ENCODE measurements at regions not wholly inside any gene's neighbourhood (a gene's known extent, or its start where the extent isn't known, plus 50 kb on each side); places are given as distances from the start of the nearest gene placed in this dataset.

DNA sequence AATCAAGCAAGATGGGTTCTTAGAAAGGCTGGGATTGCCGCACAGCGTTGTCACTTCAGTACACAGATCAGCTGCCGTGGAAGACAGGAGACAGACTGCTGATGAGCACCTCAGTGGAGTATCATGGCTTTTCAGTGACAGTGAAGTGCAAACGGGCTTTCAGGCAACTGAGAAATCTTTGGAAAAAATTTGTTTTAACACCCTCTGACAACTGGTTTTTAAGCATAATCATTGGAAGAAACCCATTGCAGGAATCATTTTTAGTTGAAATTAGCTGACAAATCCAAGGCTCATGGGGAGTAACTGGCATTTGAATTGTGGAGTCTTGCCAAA is 418.8 kb downstream of the OTOL1 start:
- POLR2A ChIA-PET: no interaction called here
- CTCF ChIA-PET: interaction anchor here (1.3 kb wide), 1 partner anchor 19 kb away, joined by 3 read pairs; no protein-coding TSS in a partner anchor
- DNase-seq (ENCODE audit: extremely low spot score): no peak

DNA sequence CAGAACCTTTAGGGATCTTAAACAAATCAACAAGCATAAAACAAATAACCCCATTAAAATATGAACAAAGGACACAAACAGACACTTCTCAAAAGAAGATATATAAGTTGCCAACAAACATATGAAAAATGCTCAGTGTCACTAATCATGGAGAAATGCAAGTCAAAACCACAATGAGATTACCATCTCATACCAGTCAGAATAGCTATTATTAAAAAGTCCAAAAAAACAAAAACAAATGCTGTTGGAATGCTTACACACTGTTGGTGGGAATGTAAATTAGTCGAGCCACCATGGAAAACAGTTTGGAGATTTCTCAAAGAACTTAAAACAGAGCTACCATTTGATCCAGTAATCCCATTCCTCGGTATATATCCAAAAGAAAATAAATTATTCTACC is 423.6 kb downstream of the OTOL1 start:
- ChIA-PET CTCF (no interaction called here), POLR2A (no interaction called here)
- no peak for DNase-seq (ENCODE audit: extremely low spot score)
- TF ChIP-seq, protein P1, sequence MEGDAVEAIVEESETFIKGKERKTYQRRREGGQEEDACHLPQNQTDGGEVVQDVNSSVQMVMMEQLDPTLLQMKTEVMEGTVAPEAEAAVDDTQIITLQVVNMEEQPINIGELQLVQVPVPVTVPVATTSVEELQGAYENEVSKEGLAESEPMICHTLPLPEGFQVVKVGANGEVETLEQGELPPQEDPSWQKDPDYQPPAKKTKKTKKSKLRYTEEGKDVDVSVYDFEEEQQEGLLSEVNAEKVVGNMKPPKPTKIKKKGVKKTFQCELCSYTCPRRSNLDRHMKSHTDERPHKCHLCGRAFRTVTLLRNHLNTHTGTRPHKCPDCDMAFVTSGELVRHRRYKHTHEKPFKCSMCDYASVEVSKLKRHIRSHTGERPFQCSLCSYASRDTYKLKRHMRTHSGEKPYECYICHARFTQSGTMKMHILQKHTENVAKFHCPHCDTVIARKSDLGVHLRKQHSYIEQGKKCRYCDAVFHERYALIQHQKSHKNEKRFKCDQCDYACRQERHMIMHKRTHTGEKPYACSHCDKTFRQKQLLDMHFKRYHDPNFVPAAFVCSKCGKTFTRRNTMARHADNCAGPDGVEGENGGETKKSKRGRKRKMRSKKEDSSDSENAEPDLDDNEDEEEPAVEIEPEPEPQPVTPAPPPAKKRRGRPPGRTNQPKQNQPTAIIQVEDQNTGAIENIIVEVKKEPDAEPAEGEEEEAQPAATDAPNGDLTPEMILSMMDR (IDR thresholded peaks at IDR 0.05; ENCODE audit: control extremely low read depth, extremely low read depth, low read depth, missing control alignments): no peak

More for the DNA sequence above, 418.8 kb downstream of the OTOL1 start:
- TF ChIP-seq, protein P1 (IDR thresholded peaks at IDR 0.05; ENCODE audit: control extremely low read depth, extremely low read depth, low read depth, missing control alignments): no peak

DNA sequence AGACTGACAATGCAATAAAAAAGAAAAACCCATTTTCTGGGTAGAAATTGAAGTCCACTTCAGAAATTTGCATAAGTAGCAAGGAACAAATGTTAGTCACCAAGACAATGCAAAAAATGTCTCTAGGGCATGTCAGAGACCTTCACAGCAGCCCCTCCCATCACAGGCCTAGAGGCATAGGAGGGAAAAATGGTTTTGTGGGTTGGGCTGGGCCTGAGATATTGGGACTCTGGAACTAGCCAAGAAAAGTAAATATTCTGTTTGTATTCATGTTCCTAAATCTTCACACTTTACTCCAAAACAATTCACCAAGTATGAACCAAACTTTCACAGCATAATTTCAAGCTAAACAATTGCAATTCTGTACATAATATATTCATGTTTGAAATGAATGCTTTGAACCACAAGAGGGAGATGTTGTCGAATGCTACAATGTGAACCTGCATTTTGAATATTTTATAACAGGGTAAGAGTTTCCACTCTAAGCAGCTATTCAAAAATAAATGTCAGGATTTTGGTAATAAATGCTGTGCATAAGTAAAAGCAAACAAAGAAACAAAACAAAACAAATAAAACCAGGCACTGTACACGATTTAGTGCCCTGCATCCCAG is 429.2 kb downstream of the OTOL1 start:
- TF ChIP-seq, protein P1 (IDR thresholded peaks at IDR 0.05; ENCODE audit: control extremely low read depth, extremely low read depth, low read depth, missing control alignments): no peak
- ChIA-PET CTCF (no interaction called here), POLR2A (no interaction called here)
- no peak for DNase-seq (ENCODE audit: extremely low spot score)

DNA sequence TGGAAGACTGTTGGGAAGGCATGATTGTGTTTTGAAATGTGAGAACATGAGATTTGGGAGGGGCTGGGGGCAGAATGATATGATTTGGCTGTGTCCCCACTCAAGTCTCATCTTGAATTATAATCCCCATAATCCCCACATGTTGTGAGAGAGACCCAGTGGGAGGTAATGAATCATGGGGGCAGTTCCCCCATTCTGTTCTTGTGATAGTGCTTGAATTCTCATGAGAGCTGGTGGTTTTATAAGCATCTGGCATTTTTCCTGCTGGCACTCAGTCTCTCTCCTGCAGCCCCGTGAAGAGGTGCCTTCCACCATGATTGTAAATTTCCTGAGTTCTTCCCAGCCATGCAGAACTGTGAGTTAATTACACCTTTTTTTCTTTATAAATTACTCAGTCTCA is 430.5 kb downstream of the OTOL1 start:
- no peak for DNase-seq (ENCODE audit: extremely low spot score)
- ChIA-PET POLR2A (no interaction called here), CTCF (no interaction called here)
- TF ChIP-seq, protein P1 (IDR thresholded peaks at IDR 0.05; ENCODE audit: control extremely low read depth, extremely low read depth, low read depth, missing control alignments): no peak

DNA sequence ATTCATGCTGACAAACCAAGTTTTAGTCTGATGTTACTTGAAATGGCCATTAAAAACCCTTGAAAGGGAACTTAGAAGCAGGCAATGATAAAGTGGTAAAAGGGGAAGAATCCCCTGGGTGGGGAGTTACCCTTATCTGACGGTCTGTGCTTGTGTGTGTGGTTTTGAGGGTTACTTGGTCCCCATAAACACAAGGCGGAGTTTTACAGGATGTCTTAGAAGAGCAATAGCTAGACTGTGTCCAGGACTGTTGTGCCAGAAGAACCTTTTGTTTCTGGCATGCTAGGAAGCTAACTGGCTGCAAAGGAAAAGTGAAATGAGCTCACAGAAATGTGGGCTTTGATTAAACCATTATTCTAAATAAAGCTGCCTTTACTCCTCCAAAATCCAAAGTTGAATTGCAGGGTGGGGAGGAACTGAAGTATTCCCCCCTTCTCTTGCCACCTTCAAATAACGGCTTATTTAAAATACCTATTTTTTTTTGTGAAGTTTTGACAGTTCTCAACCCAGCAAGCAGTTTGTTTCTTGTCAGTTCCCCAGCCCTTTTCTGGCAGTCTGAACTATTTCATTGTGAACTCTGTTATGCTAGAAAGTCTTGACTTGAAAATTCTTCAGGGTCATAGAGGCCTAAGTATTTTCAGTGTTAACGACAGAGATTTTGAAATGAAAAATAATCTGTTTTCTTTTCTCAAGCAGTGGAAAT is 443.5 kb downstream of the OTOL1 start:
- TF ChIP-seq, protein P1 (IDR thresholded peaks at IDR 0.05; ENCODE audit: control extremely low read depth, extremely low read depth, low read depth, missing control alignments): no peak
- ChIA-PET CTCF (interaction anchor here (1.4 kb wide), 1 partner anchor 19 kb away, joined by 3 read pairs; no protein-coding TSS in a partner anchor), POLR2A (no interaction called here)
- no peak for DNase-seq (ENCODE audit: extremely low spot score)

DNA sequence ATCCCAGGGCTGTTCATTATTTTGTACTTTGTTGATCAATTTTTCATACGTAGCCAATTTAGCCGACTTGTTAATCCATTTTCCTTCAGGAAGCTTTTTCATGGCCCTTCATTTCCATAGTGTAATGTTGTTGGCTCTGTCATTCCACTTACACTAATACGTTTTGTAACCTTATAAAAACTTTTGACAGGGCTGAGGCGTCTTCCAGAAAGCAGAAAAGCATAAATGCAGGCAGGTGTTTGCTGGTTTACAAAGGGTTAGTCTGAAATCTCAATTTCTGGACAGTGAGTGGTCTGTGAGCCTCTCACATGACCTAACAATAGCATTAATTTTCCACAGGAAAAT is 444.0 kb downstream of the OTOL1 start:
- ChIA-PET POLR2A (no interaction called here), CTCF (interaction anchor here (1.4 kb wide), 1 partner anchor 19 kb away, joined by 3 read pairs; no protein-coding TSS in a partner anchor)
- DNase-seq (ENCODE audit: extremely low spot score): no peak
- TF ChIP-seq, protein P1 (IDR thresholded peaks at IDR 0.05; ENCODE audit: control extremely low read depth, extremely low read depth, low read depth, missing control alignments): no peak
